ENCODE measurements at regions not wholly inside any gene's neighbourhood (a gene's known extent, or its start where the extent isn't known, plus 50 kb on each side); places are given as distances from the start of the nearest gene placed in this dataset.

DNA sequence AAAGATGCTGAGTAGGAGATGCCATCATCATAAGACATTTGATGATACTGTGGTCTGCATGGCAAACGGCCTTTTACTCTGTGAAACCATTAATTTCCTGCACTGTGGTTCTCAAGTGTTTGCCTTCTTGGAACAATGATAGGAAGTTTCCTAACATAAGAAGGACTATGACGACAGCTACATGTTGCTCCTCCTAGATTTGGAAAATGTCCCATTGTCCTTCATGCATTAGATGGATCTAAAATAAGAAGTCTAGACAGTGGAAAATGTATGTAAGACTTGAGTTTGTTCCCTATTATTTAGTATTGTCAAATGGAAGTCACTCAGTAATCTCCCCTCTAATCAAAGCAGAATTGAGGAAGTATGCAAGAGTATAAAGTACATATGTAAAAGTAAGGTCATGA is 98.5 kb upstream of the TMEM170B start:
- Histone ChIP-seq H3K36me3 (ENCODE audit: control insufficient read depth, insufficient read depth, low read length) (no peaks in the 10 kb centered on the region), H3K4me3 (ENCODE audit: low read depth, low read length) (no peak overlapping the region), H3K27me3 (ENCODE audit: control insufficient read depth, insufficient read depth, low read length) (no peaks in the 10 kb centered on the region)
- no peak for DNase-seq (ENCODE audit: low read depth)
- TF ChIP-seq, protein P1, sequence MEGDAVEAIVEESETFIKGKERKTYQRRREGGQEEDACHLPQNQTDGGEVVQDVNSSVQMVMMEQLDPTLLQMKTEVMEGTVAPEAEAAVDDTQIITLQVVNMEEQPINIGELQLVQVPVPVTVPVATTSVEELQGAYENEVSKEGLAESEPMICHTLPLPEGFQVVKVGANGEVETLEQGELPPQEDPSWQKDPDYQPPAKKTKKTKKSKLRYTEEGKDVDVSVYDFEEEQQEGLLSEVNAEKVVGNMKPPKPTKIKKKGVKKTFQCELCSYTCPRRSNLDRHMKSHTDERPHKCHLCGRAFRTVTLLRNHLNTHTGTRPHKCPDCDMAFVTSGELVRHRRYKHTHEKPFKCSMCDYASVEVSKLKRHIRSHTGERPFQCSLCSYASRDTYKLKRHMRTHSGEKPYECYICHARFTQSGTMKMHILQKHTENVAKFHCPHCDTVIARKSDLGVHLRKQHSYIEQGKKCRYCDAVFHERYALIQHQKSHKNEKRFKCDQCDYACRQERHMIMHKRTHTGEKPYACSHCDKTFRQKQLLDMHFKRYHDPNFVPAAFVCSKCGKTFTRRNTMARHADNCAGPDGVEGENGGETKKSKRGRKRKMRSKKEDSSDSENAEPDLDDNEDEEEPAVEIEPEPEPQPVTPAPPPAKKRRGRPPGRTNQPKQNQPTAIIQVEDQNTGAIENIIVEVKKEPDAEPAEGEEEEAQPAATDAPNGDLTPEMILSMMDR (IDR thresholded peaks at IDR 0.05; ENCODE audit: insufficient read depth, low read length, poor library complexity, severe bottlenecking): no peak

DNA sequence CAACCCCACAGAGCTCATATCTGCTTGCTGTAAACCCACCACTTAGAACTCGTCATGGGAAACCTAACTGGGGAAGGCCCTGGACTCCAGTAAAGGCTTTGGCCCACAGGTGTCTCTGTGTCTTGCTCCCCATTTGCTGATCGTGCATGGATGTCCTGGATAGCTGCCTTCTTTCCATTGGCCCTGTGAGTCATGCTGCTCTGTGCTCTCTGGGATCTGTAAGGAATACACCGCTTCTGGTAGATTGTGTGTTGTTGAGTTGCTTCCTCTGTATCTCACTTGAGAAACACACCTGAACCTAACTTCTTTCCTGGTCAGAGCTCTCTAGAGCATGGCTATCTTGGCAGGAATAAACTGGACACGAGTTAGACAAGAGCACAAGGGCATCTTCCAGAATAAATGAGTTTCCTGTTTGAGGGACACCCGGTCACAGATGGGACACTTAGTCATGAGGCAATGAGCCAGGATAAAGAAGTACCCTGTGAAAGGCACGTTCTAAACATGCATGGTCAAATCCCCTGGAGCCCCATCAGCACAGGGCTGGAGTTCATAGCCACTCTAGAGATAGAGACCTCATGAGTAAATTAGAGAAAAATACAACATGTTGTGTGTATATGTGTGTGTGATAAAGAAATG is 99.6 kb upstream of the TMEM170B start:
- Histone ChIP-seq H3K36me3 (ENCODE audit: control insufficient read depth, insufficient read depth, low read length) (no peaks in the 10 kb centered on the region), H3K4me3 (ENCODE audit: low read depth, low read length) (no peak overlapping the region), H3K27me3 (ENCODE audit: control insufficient read depth, insufficient read depth, low read length) (no peaks in the 10 kb centered on the region)
- DNase-seq (ENCODE audit: low read depth): no peak
- TF ChIP-seq, protein P1 (IDR thresholded peaks at IDR 0.05; ENCODE audit: insufficient read depth, low read length, poor library complexity, severe bottlenecking): no peak

DNA sequence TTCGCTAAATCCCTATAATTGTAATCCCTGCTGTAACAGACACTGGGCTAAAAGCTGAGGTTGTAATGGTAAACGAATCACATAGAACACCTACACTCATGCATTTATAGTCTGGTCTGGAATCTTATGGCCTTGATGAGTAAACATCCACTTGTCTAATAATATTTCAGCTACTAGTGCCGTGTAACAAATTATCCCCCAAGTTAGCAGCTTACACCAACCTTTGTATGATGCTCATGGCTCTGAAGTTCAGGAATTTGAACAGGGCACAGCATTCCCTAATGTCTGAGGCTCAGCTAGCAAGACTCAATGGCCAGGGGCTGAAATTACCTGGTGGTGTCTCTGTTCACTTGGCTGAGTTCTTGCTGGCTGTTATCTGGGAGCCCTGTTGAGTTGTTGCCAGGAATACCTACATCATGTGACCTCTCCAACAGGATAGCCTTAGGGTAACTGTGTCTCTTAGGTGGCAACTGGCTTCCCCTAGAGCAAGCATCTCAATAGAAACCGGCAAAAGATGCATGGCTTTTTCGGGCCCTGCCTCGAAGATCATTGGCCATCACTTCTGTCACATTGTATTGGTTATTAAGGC is 100.9 kb upstream of the TMEM170B start:
- DNase-seq (ENCODE audit: low read depth): no peak
- Histone ChIP-seq H3K36me3 (ENCODE audit: control insufficient read depth, insufficient read depth, low read length) (no peaks in the 10 kb centered on the region), H3K27me3 (ENCODE audit: control insufficient read depth, insufficient read depth, low read length) (no peaks in the 10 kb centered on the region), H3K4me3 (ENCODE audit: low read depth, low read length) (no peak overlapping the region)
- TF ChIP-seq, protein P1 (IDR thresholded peaks at IDR 0.05; ENCODE audit: insufficient read depth, low read length, poor library complexity, severe bottlenecking): no peak

DNA sequence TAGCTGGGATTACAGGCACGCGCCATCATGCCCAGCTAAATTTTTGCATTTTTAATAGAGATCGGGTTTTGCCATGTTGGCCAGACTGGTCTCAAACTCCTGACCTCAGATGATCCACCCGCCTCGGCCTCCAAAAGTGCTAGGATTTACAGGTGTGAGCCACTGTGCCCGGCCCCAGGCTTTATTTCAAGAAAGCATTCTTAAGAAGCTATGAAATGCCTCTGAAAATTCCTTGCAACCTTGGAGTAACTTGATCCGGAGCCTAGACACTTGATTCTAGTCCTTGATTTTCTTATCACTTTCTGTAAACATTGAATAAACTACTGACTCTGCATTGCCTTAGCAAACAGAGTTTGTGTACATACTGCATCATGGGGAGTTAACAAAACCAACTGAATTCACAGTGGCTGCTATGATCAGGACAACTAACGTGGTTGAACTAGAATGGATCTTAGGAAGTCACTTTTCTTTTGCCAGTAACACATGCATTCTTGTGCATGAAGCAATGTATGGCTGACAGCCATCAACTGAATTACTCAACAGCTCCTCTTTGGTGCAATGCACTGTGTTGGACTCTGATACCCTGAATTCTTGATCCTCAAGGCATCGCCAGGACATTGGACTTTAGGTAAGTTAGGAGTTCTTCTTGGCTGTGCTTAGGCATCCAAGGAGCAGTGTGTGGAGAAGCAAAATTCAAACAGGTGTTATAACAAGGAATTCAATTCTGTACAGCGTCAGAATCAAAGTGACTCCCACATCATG is 102.8 kb upstream of the TMEM170B start:
- TF ChIP-seq, protein P1 (IDR thresholded peaks at IDR 0.05; ENCODE audit: insufficient read depth, low read length, poor library complexity, severe bottlenecking): no peak

DNA sequence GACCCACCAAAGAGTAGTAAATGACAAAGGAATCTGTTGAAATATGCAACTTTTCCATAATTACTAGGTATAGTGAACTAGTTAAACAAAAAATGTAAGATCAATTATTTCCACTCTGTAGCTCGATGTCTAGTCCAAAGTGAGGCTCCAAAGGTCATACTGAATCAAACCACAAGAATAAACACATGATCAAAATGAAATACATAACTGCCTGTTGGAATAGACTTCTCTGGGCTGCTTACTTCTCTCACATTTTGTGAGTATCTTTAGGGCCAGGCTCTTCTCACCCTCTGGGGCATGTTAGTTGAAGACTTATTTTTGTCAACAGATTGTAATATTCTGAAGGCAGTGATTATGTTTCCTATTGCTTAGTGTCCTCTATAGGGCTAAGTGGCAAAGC is 103.7 kb upstream of the TMEM170B start:
- TF ChIP-seq, protein P1 (IDR thresholded peaks at IDR 0.05; ENCODE audit: insufficient read depth, low read length, poor library complexity, severe bottlenecking): no peak
- no peaks in the 10 kb centered on the region for H3K27me3 ChIP-seq (ENCODE audit: control insufficient read depth, insufficient read depth, low read length)
- no peaks in the 10 kb centered on the region for H3K36me3 ChIP-seq (ENCODE audit: control insufficient read depth, insufficient read depth, low read length)
- DNase-seq (ENCODE audit: low read depth): no peak
- no peak overlapping the region for H3K4me3 ChIP-seq (ENCODE audit: low read depth, low read length)

More for the DNA sequence above, 102.8 kb upstream of the TMEM170B start:
- DNase-seq (ENCODE audit: low read depth): no peak
- Histone ChIP-seq H3K27me3 (ENCODE audit: control insufficient read depth, insufficient read depth, low read length) (no peaks in the 10 kb centered on the region), H3K4me3 (ENCODE audit: low read depth, low read length) (no peak overlapping the region), H3K36me3 (ENCODE audit: control insufficient read depth, insufficient read depth, low read length) (no peaks in the 10 kb centered on the region)
